Ascending aorta (tissue), 2 donors: ENCODE measurements at regions not wholly inside any gene's neighbourhood (a gene's known extent, or its start where the extent isn't known, plus 50 kb on each side); places are given as distances from the start of the nearest gene placed in this dataset.
A peak's percentile ranks its signal among the peaks of the same experiment; 100 is the strongest.
"Not testable (repeated sequence)": the region's sequence is repeated elsewhere in the genome, so short reads cannot be mapped to it uniquely, and the experiment has no call there.

ENCODE experiments used
- DNase-seq, 2 donors: peaks; one replicate each; pipeline ENCODE4 v3.0.0-alpha.2; 2019; ENCODE audit warnings: low spot score in 2 of 2
- H3K27ac ChIP-seq, 2 donors: fragments of 200-600 bp; sonication (generic); one replicate each; pipeline ENCODE4 v1.5.1; 2016 to 2017; ENCODE audit warnings: mild to moderate bottlenecking in 1 of 2
- H3K27me3 ChIP-seq: fragments of 200-600 bp; sonication (generic); one replicate; pipeline ENCODE4 v1.5.1; 2017
- H3K36me3 ChIP-seq, 2 donors: fragments of 200-600 bp; sonication (generic); one replicate each; pipeline ENCODE4 v1.5.1; 2016
- H3K4me1 ChIP-seq, 2 donors: fragments of 200-600 bp; sonication (generic); one replicate each; pipeline ENCODE4 v1.5.1; 2016 to 2017; ENCODE audit warnings: mild to moderate bottlenecking in 1 of 2
- H3K4me3 ChIP-seq, 2 donors: fragments of 200-600 bp; sonication (generic); one replicate each; pipeline ENCODE4 v1.5.1; 2016 to 2017; ENCODE audit warnings: mild to moderate bottlenecking in 1 of 2
- H3K9me3 ChIP-seq, 2 donors: fragments of 200-600 bp; sonication (generic); one replicate each; pipeline ENCODE4 v1.5.1; 2016
- CTCF ChIP-seq, 3 experiments: fragments of 200-600 bp in 2 of 3; fragments of 450-650 bp in 1 of 3; sonication (generic) in 2 of 3; IDR thresholded peaks; one replicate each; pipeline ENCODE4 v1.5.1; 2016 to 2019; ENCODE audit warnings: antibody characterized with exemption in 3 of 3, mild to moderate bottlenecking in 1 of 3, moderate library complexity in 1 of 3
- intact Hi-C: fragments of 100-400 bp; cut with DNase I; formaldehyde crosslinking; loops from one replicate; pipeline ENCODE4 v1.15.1; 2023

GRCh38 chr2:242017086-242017485, 147.6 kb downstream of the RTP5 start:
- Histone ChIP-seq H3K27me3 (no peaks in the 10 kb centered on the region), H3K4me3 (no peak overlapping the region), H3K27ac (no peak overlapping the region), H3K4me1 (no peaks in the 10 kb centered on the region), H3K36me3 (no peaks in the 10 kb centered on the region), H3K9me3 (no peaks in the 10 kb centered on the region)
- intact Hi-C loops, result no loop called here
- DNase-seq, result no peak
- no peak for TF ChIP-seq CTCF (IDR thresholded peaks at IDR 0.05)

- H3K27ac ChIP-seq, H3K4me1 ChIP-seq, DNase-seq, intact Hi-C loops, H3K27me3 ChIP-seq, H3K9me3 ChIP-seq, H3K36me3 ChIP-seq, H3K4me3 ChIP-seq: not testable (repeated sequence)
These were observed 148.9 kb downstream of the RTP5 start for GRCh38 chr2:242018416-242018815.

GRCh38 chr2:242019344-242019743, 149.8 kb downstream of the RTP5 start:
- Histone ChIP-seq H3K27ac (no peak overlapping the region), H3K9me3 (no peaks in the 10 kb centered on the region), H3K4me3 (no peak overlapping the region), H3K36me3 (no peaks in the 10 kb centered on the region), H3K4me1 (no peaks in the 10 kb centered on the region), H3K27me3 (no peaks in the 10 kb centered on the region)
- no peak for DNase-seq
- intact Hi-C loops, result no loop called here
- TF ChIP-seq CTCF (IDR thresholded peaks at IDR 0.05), result no peak

GRCh38 chr2:242020196-242021004, 150.9 kb downstream of the RTP5 start:
- no peaks in the 10 kb centered on the region for H3K9me3 ChIP-seq
- no peaks in the 10 kb centered on the region for H3K4me1 ChIP-seq
- no peaks in the 10 kb centered on the region for H3K36me3 ChIP-seq
- H3K27ac ChIP-seq, result no peak overlapping the region
- intact Hi-C loops, result no loop called here
- no peak for DNase-seq
- TF ChIP-seq CTCF (IDR thresholded peaks at IDR 0.05), result no peak
- no peak overlapping the region for H3K4me3 ChIP-seq
- H3K27me3 ChIP-seq, result no peaks in the 10 kb centered on the region

GRCh38 chr2:242022550-242023290, 153.2 kb downstream of the RTP5 start:
- H3K9me3 ChIP-seq, result no peaks in the 10 kb centered on the region
- intact Hi-C loops, result no loop called here
- H3K4me3 ChIP-seq, result no peak overlapping the region
- DNase-seq, result no peak
- no peaks in the 10 kb centered on the region for H3K36me3 ChIP-seq
- no peaks in the 10 kb centered on the region for H3K27me3 ChIP-seq
- H3K4me1 ChIP-seq, result no peaks in the 10 kb centered on the region
- H3K27ac ChIP-seq, result no peak overlapping the region
- TF ChIP-seq CTCF (IDR thresholded peaks at IDR 0.05), result no peak

- no peaks in the 10 kb centered on the region for H3K27me3 ChIP-seq
- DNase-seq, result peak in 1 of 2 donors; percentile 40
These were observed 155.3 kb downstream of the RTP5 start for GRCh38 chr2:242024751-242025355.

More at GRCh38 chr2:242024751-242025355, 155.3 kb downstream of the RTP5 start:
- H3K4me1 ChIP-seq, result no peaks in the 10 kb centered on the region
- no peak overlapping the region for H3K27ac ChIP-seq
- H3K9me3 ChIP-seq, result no peaks in the 10 kb centered on the region
- H3K36me3 ChIP-seq, result no peaks in the 10 kb centered on the region
- H3K4me3 ChIP-seq, result no peak overlapping the region
- intact Hi-C loops, result no loop called here
- TF ChIP-seq CTCF (IDR thresholded peaks at IDR 0.05), result no peak
